ENCODE measurements at regions not wholly inside any gene's neighbourhood (a gene's known extent, or its start where the extent isn't known, plus 50 kb on each side); places are given as distances from the start of the nearest gene placed in this dataset.

- TF ChIP-seq ATF6 (CRISPR knock-in tag; IDR thresholded peaks at IDR 0.05) (no peak), TEAD1 (CRISPR knock-in tag; IDR thresholded peaks at IDR 0.05) (no peak), ELF4 (CRISPR knock-in tag; IDR thresholded peaks at IDR 0.05; ENCODE audit: low read depth) (no peak), KAT7 (CRISPR knock-in tag; IDR thresholded peaks at IDR 0.05; ENCODE audit: borderline replicate concordance) (no peak), EMX1 (CRISPR knock-in tag; IDR thresholded peaks at IDR 0.05) (no peak), NFYB (CRISPR knock-in tag; conservative IDR thresholded peaks at IDR 0.05; ENCODE audit: low read depth) (no peak), ERG (CRISPR knock-in tag; IDR thresholded peaks at IDR 0.05) (no peak), NR3C1 (CRISPR knock-in tag; conservative IDR thresholded peaks at IDR 0.05; ENCODE audit: low read depth) (no peak), JUN (CRISPR knock-in tag; IDR thresholded peaks at IDR 0.05) (no peak)
Observed at GRCh38 chr14:98226411-98226810, 1045.6 kb downstream of the BCL11B start (continued).

GRCh38 chr14:98227000-98227726 is 1044.8 kb downstream of the BCL11B start:
- no peaks in the 10 kb centered on the region for H3K27me3 Mint-ChIP-seq (ENCODE audit: low read depth)
- no peak overlapping the region for H3K4me3 Mint-ChIP-seq
- POLR2A ChIA-PET, result interaction anchor here (0.6 kb wide), 1 partner anchor 204 kb away, joined by 3 read pairs; no protein-coding TSS in a partner anchor
- TF ChIP-seq AFF4 (CRISPR knock-in tag; IDR thresholded peaks at IDR 0.05; ENCODE audit: borderline replicate concordance) (no peak), ZNF423 (CRISPR knock-in tag; IDR thresholded peaks at IDR 0.05) (no peak), SP1 (CRISPR knock-in tag; conservative IDR thresholded peaks at IDR 0.05) (no peak), CDX4 (CRISPR knock-in tag; IDR thresholded peaks at IDR 0.05; ENCODE audit: borderline replicate concordance) (no peak), OVOL2 (CRISPR knock-in tag; IDR thresholded peaks at IDR 0.05; ENCODE audit: borderline replicate concordance) (no peak), CTCF (IDR thresholded peaks at IDR 0.05) (no peak), ZSCAN18 (CRISPR knock-in tag; IDR thresholded peaks at IDR 0.05) (no peak), PREB (CRISPR knock-in tag; IDR thresholded peaks at IDR 0.05; ENCODE audit: borderline replicate concordance) (no peak), ERG (CRISPR knock-in tag; IDR thresholded peaks at IDR 0.05) (no peak), SMAD4 (CRISPR knock-in tag; IDR thresholded peaks at IDR 0.05) (no peak), FOXK1 (CRISPR knock-in tag; IDR thresholded peaks at IDR 0.05) (no peak)

More at GRCh38 chr14:98227000-98227726, 1044.8 kb downstream of the BCL11B start:
- no peak overlapping the region for H3K27ac Mint-ChIP-seq
- CTCF ChIA-PET, result interaction anchor here (0.7 kb wide), 1 partner anchor 994 kb away, joined by 3 read pairs; no protein-coding TSS in a partner anchor
- no peak for ATAC-seq
- no peaks in the 10 kb centered on the region for H3K36me3 Mint-ChIP-seq
- peaks cover 11% of the 10 kb centered on the region; the same call in 1 of the 2 replicates for H3K9me3 Mint-ChIP-seq
- H3K4me1 Mint-ChIP-seq, result no peaks in the 10 kb centered on the region
- no peak for DNase-seq (ENCODE audit: low spot score)

Data from WTC11 (cell line).